GM18907 (cell line): ENCODE measurements at regions not wholly inside any gene's neighbourhood (a gene's known extent, or its start where the extent isn't known, plus 50 kb on each side); places are given as distances from the start of the nearest gene placed in this dataset.

ENCODE experiments used
- ATAC-seq: cut with Tn5 transposase; IDR thresholded peaks from one replicate; pipeline ENCODE4 v1.9.1; 2021; ENCODE audit warnings: mild to moderate bottlenecking, moderate library complexity; ENCODE audit not compliant: unreplicated experiment

DNA sequence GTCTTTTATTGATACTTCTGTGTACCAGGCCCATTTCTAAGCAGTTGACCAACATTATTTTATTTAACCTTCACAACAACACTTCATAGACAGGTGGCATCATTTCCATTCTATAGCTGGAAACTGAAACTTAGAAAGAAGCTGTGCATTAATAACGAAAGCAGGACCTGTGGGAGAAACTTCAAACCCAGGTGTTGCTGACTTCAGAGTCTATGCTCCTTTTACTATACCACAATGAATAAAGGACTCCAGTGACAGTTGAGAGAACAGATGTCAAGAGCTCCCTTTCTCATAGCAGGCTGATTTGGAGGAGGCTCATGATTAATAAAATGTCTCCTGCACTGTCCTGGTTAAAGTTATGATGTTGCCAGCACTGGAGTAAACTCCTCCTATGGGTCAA is 56.6 kb upstream of the POU3F2 start:
- peak; percentile 100 for ATAC-seq

DNA sequence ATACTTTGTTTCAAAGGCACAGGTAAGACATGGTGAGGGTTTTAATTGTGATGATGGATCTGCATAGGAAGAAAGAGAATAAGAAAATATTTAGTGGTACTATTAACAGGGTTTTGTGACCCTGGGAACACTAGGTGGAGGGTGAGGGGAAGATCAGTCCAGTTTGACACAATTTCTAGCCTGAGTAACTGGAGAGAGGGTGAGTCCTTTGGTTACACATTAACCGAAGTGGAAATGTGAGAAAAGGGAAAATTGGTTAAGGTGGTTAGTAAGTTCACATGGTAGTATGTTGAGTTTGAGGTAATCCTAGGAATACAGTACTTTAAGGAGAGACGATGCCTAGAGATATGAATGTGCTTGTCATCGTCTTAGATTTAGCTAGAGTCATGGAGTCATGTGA is 54.8 kb upstream of the POU3F2 start:
- no peak for ATAC-seq

DNA sequence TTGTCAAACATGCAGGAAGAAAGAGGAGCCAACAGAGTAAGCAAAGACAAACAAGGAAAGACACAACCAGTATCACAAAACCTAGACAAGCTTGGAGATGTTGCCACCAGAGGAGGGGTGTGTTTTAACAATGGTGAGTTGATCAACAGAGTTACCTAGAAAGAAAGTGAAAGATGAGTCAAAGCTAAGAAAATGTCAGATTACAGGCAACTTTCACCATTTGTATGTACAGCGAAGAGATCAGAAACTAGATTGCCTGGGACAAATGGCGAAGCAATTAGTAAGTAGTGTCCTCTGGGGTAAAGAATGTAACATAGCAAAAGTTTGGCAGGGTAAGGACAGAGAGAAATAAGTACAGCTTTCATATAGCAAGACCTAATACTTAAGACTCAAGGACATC is 51.6 kb upstream of the POU3F2 start:
- ATAC-seq, result no peak

DNA sequence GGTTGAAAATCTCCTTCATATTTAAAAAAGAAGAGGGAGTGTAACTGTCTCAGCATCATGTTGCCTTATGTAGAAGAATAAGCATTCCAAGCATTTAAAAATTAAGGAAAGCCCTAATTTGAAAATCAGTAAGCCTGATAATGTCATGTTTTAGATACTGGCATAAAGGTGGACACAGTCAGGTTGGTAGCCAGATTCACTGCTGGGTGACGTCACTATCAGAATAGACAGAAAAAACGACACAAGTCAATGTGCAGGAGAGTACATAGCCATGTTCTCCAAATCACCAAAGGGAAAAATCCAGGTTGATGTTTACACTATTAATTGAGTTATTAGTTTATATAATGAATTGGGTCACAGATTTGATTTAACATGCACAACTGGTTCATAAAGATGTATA is 50.8 kb upstream of the POU3F2 start:
- ATAC-seq, result no peak
